ENCODE measurements at regions not wholly inside any gene's neighbourhood (a gene's known extent, or its start where the extent isn't known, plus 50 kb on each side); places are given as distances from the start of the nearest gene placed in this dataset.

GRCh38 chr4:119835613-119835910 is 207.0 kb upstream of the PDE5A start:
- H4K20me1 ChIP-seq (replicated peaks; ENCODE audit: control insufficient read depth, extremely low read depth, insufficient read depth, low read length) = no peaks in the 10 kb centered on the region
- H3K79me2 ChIP-seq (ENCODE audit: control insufficient read depth, insufficient read depth, low read length) = no peaks in the 10 kb centered on the region
- H3K9me3 ChIP-seq (replicated peaks; ENCODE audit: control insufficient read depth, insufficient read depth, low read length) = no peaks in the 10 kb centered on the region
- H3K27ac ChIP-seq (ENCODE audit: insufficient read depth, low read depth, low read length) = no peak overlapping the region
- no TSS peak for BruUV-seq (replicated peaks)
- FAIRE-seq = no peak
- H3K9me1 ChIP-seq (replicated peaks; ENCODE audit: control insufficient read depth, extremely low read depth, insufficient read depth, low read length) = no peaks in the 10 kb centered on the region
- TF ChIP-seq GATA2 (IDR thresholded peaks at IDR 0.05; ENCODE audit: insufficient read depth, insufficient read length, low read depth, low read length) (no peak), POLR2A (IDR thresholded peaks at IDR 0.05; ENCODE audit: low read depth, low read length) (no peak), MAX (IDR thresholded peaks at IDR 0.05; ENCODE audit: insufficient read depth, insufficient read length) (no peak), MYC (IDR thresholded peaks at IDR 0.05; ENCODE audit: low read depth, low read length) (no peak), CTCF (IDR thresholded peaks at IDR 0.05; ENCODE audit: extremely low read depth in 1 of 2, insufficient read depth in 1 of 2, low read depth in 1 of 2, low read length in 2 of 2) (no peak), FOS (IDR thresholded peaks at IDR 0.05; ENCODE audit: borderline replicate concordance, insufficient read depth, low read length) (no peak), POLR2AphosphoS5 (IDR thresholded peaks at IDR 0.05; ENCODE audit: insufficient read depth, low read depth, low read length) (no peak), EZH2 (IDR thresholded peaks at IDR 0.05; ENCODE audit: borderline replicate concordance, low read depth, low read length, severe bottlenecking) (no peak), JUN (IDR thresholded peaks at IDR 0.05; ENCODE audit: borderline replicate concordance, insufficient read depth, insufficient read length, low read depth) (no peak)
- no peaks in the 10 kb centered on the region for H3K27me3 ChIP-seq (ENCODE audit: control insufficient read depth in 2 of 2, insufficient read depth in 2 of 2, low read length in 2 of 2)
- no peak for DNase-seq (ENCODE audit: low read depth, low spot score)
- intact Hi-C loops (cut with micrococcal nuclease) (no loop called here), dilution Hi-C loops (cut with MboI; ENCODE audit: extremely low pct_ligation_motif_present, low sequenced_read_pairs) (no loop called here)
- H2AFZ ChIP-seq (ENCODE audit: low read depth, low read length) = no peak overlapping the region
- no peaks in the 10 kb centered on the region for H3K4me1 ChIP-seq (ENCODE audit: control insufficient read depth, extremely low read depth, insufficient read depth, low read length)
- POLR2A ChIA-PET = no interaction called here
- no peak overlapping the region for H3K4me2 ChIP-seq (ENCODE audit: insufficient read depth, low read length)
- no peak overlapping the region for H3K9ac ChIP-seq (replicated peaks; ENCODE audit: extremely low read depth, insufficient read depth, low read length)
- H3K4me3 ChIP-seq (replicated peaks in 1 of 3; ENCODE audit: insufficient read depth in 1 of 3, low read depth in 1 of 3, low read length in 3 of 3) = no peak overlapping the region
- CTCF ChIA-PET = no interaction called here
- H3K36me3 ChIP-seq (ENCODE audit: control insufficient read depth in 2 of 2, extremely low read depth in 1 of 2, insufficient read depth in 2 of 2, low read length in 2 of 2) = no peaks in the 10 kb centered on the region
